ENCODE measurements at regions not wholly inside any gene's neighbourhood (a gene's known extent, or its start where the extent isn't known, plus 50 kb on each side); places are given as distances from the start of the nearest gene placed in this dataset.

GRCh38 chr6:4396044-4396443, 260.7 kb upstream of the ECI2 start:
- no peak for TF ChIP-seq POLR2AphosphoS5 (IDR thresholded peaks at IDR 0.05; ENCODE audit: low read depth, low read length)
- TF ChIP-seq, protein P1, sequence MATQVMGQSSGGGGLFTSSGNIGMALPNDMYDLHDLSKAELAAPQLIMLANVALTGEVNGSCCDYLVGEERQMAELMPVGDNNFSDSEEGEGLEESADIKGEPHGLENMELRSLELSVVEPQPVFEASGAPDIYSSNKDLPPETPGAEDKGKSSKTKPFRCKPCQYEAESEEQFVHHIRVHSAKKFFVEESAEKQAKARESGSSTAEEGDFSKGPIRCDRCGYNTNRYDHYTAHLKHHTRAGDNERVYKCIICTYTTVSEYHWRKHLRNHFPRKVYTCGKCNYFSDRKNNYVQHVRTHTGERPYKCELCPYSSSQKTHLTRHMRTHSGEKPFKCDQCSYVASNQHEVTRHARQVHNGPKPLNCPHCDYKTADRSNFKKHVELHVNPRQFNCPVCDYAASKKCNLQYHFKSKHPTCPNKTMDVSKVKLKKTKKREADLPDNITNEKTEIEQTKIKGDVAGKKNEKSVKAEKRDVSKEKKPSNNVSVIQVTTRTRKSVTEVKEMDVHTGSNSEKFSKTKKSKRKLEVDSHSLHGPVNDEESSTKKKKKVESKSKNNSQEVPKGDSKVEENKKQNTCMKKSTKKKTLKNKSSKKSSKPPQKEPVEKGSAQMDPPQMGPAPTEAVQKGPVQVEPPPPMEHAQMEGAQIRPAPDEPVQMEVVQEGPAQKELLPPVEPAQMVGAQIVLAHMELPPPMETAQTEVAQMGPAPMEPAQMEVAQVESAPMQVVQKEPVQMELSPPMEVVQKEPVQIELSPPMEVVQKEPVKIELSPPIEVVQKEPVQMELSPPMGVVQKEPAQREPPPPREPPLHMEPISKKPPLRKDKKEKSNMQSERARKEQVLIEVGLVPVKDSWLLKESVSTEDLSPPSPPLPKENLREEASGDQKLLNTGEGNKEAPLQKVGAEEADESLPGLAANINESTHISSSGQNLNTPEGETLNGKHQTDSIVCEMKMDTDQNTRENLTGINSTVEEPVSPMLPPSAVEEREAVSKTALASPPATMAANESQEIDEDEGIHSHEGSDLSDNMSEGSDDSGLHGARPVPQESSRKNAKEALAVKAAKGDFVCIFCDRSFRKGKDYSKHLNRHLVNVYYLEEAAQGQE (IDR thresholded peaks at IDR 0.05; ENCODE audit: insufficient read depth in 1 of 2, low read depth in 2 of 2, low read length in 2 of 2) = no peak
- TF ChIP-seq TAF1 (IDR thresholded peaks at IDR 0.05; ENCODE audit: borderline replicate concordance, insufficient read depth, low read length) = no peak

Data from PFSK-1 (cell line).